Esophagus muscularis mucosa (tissue), 4 donors: ENCODE measurements at regions not wholly inside any gene's neighbourhood (a gene's known extent, or its start where the extent isn't known, plus 50 kb on each side); places are given as distances from the start of the nearest gene placed in this dataset.

ENCODE experiments used
- DNase-seq: peaks from one replicate; pipeline ENCODE4 v3.0.0-alpha.2; 2017; ENCODE audit errors: extremely low spot score
- H3K27ac ChIP-seq, 4 donors: fragments of 200-600 bp; sonication (generic); replicated peaks in 1 of 4; 1 replicate in 3 of 4; 2 replicates in 1 of 4; pipeline ENCODE4 v1.5.1; 2016 to 2019; ENCODE audit warnings: mild to moderate bottlenecking in 1 of 4
- H3K27me3 ChIP-seq, 4 donors: fragments of 200-600 bp; sonication (generic); one replicate each; pipeline versions ENCODE4 v1.5.1 to v1.6.0; 2016 to 2019
- H3K36me3 ChIP-seq, 4 donors: fragments of 200-600 bp; sonication (generic); one replicate each; pipeline ENCODE4 v1.5.1; 2016 to 2019
- H3K4me1 ChIP-seq, 4 donors: fragments of 200-600 bp; sonication (generic); one replicate each; pipeline ENCODE4 v1.5.1; 2016 to 2019
- H3K4me3 ChIP-seq, 4 donors: fragments of 200-600 bp; sonication (generic); 1 replicate in 2 of 4; 2 replicates in 2 of 4; pipeline ENCODE4 v1.5.1; 2016 to 2019; ENCODE audit warnings: mild to moderate bottlenecking in 4 of 4, moderate library complexity in 1 of 4
- H3K9me3 ChIP-seq, 4 donors: fragments of 200-600 bp; sonication (generic); 1 replicate in 3 of 4; 2 replicates in 1 of 4; pipeline ENCODE4 v1.5.1; 2016 to 2019
- CTCF ChIP-seq, 3 experiments: fragments of 200-600 bp in 2 of 3; fragments of 450-650 bp in 1 of 3; sonication (generic) in 2 of 3; IDR thresholded peaks; one replicate each; pipeline ENCODE4 v1.5.1; 2017 to 2019; ENCODE audit warnings: antibody characterized with exemption in 3 of 3, mild to moderate bottlenecking in 2 of 3, moderate library complexity in 1 of 3
- EP300 ChIP-seq: sonication (generic); formaldehyde crosslinking; IDR thresholded peaks from one replicate; pipeline ENCODE4 v1.6.1; 2017; ENCODE audit warnings: antibody characterized with exemption
- POLR2A ChIP-seq: fragments of 450-650 bp; IDR thresholded peaks from one replicate; pipeline ENCODE4 v1.6.1; 2017; ENCODE audit warnings: antibody characterized with exemption, moderate library complexity, mild to moderate bottlenecking, low read depth
- POLR2AphosphoS5 ChIP-seq, 2 donors: sonication (generic); formaldehyde crosslinking; IDR thresholded peaks; one replicate each; pipeline ENCODE4 v1.6.1; 2017; ENCODE audit warnings: antibody characterized with exemption in 2 of 2
- WGBS: methylation state at CpG from one replicate; pipeline ENCODE4 v1.1.5; 2018; 5-methylcytosine and 5-hydroxymethylcytosine counted together
- intact Hi-C: fragments of 100-400 bp; cut with DNase I; formaldehyde crosslinking; loops from one replicate; pipeline ENCODE4 v1.15.1; 2023

DNA sequence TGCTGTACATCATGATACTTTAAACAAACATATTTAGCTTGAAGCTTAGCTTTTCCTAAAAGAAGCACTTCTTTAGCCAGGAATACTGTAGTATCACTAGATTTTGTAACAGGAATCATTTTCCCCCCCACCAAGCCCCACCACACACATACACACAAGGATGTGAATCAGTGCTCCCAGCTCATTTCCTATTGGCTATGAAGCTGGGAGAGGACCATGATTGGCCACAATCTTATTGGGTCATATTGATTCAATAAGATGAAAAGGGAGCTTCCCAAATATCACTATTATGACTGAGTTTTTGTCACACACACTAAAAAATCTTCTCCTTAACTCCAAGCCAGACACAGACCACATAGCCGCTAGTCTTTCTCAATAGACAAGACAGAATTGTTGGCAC lies 140.5 kb upstream of the TNFAIP3 start:
- Histone ChIP-seq H3K4me3 (no peak overlapping the region), H3K36me3 (no peaks in the 10 kb centered on the region), H3K27ac (no peak overlapping the region), H3K4me1 (peaks cover 8 to 41% (median 29%) of the 10 kb centered on the region in 4 donors), H3K27me3 (no peaks in the 10 kb centered on the region), H3K9me3 (no peaks in the 10 kb centered on the region)
- 81% methylated on average over 1 of the region's 1 CpG for WGBS
- no peak for DNase-seq
- intact Hi-C loops, result no loop called here
- no peak for TF ChIP-seq POLR2AphosphoS5 (IDR thresholded peaks at IDR 0.05)

DNA sequence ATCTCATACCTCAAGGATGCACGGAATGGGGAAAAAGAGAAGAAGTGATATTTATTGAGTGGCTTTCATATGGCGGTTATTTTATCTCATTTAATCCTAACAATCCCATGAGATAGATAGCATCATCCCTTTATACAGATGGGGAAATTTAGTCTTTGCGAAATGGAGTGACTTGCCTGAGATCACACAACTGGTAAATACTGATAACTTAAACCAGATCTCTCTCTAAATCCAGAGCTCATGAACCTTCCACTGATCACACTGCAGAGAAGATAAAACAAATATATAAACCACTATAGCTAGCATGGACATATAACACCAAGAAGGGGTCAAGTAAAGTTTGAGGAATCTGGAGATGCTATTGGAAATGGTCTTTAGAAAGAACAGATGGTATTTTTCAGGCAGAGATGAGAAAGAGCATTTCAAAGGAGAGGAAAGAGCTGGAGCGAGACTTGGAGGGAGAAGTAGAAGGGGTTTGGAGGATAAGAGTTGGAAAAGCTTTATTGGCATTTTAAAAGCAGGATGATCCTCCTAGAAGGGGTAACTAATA lies 139.8 kb upstream of the TNFAIP3 start:
- Histone ChIP-seq H3K9me3 (no peaks in the 10 kb centered on the region), H3K4me1 (peaks cover 8 to 41% (median 29%) of the 10 kb centered on the region in 4 donors), H3K27ac (no peak overlapping the region), H3K4me3 (no peak overlapping the region), H3K27me3 (no peaks in the 10 kb centered on the region), H3K36me3 (no peaks in the 10 kb centered on the region)
- no peak for TF ChIP-seq CTCF (IDR thresholded peaks at IDR 0.05)
- no peak for TF ChIP-seq EP300
- no peak for DNase-seq
- 72% methylated on average over 4 of the region's 4 CpGs for WGBS
- intact Hi-C loops, result no loop called here

DNA sequence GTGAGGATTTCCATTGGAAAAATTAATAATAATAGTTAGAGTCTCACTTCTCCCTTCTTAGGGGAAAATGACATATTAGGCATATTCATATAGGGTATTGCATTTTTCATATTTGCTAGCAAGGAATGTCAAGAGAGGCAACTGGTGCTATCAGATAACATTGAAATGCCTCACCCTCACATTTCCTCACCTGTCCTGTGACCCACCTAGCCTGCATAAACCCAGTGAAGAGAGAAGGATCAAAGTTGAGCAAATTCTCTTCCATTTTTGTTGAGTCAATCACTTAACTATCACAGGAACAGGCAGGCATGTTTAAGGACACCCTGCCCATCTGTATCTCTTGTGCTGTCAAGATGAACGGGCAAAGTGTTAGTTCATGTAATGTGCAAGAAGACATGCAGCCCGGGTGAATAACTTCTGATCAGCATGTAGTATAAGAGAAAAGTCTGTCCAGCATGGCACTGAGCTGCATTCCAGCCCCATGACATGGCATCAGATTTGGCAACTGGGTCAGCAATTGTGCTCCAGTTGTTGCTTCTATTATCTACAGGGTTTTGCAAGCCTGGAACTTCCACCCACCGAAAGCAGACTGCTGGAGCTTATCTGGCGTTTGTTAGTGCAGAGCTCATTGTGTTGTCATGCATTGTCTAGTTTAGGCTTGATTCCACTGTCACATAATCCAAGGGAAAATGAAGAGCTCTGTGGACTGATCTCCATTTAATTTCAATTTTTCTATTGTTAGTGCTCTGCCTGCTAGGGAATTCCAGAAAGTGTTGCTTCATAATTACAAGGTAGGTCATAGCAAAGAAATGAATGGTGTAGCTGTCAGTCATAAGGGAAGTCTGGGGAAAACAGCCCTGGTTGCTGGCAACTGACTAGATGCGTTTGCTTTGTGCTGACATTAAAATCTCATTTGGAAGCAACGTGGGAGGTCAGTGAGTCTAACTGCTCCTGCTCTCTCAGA lies 138.4 kb upstream of the TNFAIP3 start:
- Histone ChIP-seq H3K36me3 (no peaks in the 10 kb centered on the region), H3K27ac (peak overlapping the region; percentile 2 to 41 (median 24)), H3K4me3 (no peak overlapping the region), H3K9me3 (no peaks in the 10 kb centered on the region), H3K27me3 (no peaks in the 10 kb centered on the region), H3K4me1 (peaks cover 8 to 28% (median 17%) of the 10 kb centered on the region in 4 donors)
- no peak for TF ChIP-seq CTCF (IDR thresholded peaks at IDR 0.05)
- DNase-seq, result no peak
- intact Hi-C loops, result no loop called here
- 32% methylated on average over 5 of the region's 6 CpGs for WGBS

- WGBS, result 85% methylated on average over 6 of the region's 6 CpGs
- Histone ChIP-seq H3K4me1 (peaks cover 8 to 23% (median 12%) of the 10 kb centered on the region in 4 donors), H3K9me3 (no peaks in the 10 kb centered on the region), H3K27me3 (no peaks in the 10 kb centered on the region), H3K27ac (no peak overlapping the region), H3K36me3 (no peaks in the 10 kb centered on the region), H3K4me3 (no peak overlapping the region)
- intact Hi-C loops, result no loop called here
- TF ChIP-seq CTCF (IDR thresholded peaks at IDR 0.05) (no peak), POLR2A (no peak), POLR2AphosphoS5 (IDR thresholded peaks at IDR 0.05) (no peak), EP300 (no peak)
- DNase-seq, result no peak
These were observed 137.0 kb upstream of the TNFAIP3 start for GRCh38 chr6:137729866-137730629.

- Histone ChIP-seq H3K9me3 (no peaks in the 10 kb centered on the region), H3K27me3 (no peaks in the 10 kb centered on the region), H3K4me3 (no peak overlapping the region), H3K4me1 (peaks cover 8 to 23% (median 12%) of the 10 kb centered on the region in 4 donors), H3K36me3 (no peaks in the 10 kb centered on the region), H3K27ac (no peak overlapping the region)
- TF ChIP-seq CTCF (IDR thresholded peaks at IDR 0.05) (no peak), POLR2A (no peak)
- no peak for DNase-seq
- intact Hi-C loops, result no loop called here
- 78% methylated on average over 2 of the region's 2 CpGs for WGBS
These were observed 135.5 kb upstream of the TNFAIP3 start for GRCh38 chr6:137731600-137731959.
